Panc1 (cell line): ENCODE measurements at regions not wholly inside any gene's neighbourhood (a gene's known extent, or its start where the extent isn't known, plus 50 kb on each side); places are given as distances from the start of the nearest gene placed in this dataset.

Source experiments
- ATAC-seq: fragments of 200-7000 bp; cut with Tn5 transposase; 2 replicates; pipeline ENCODE4 v1.9.1; 2020; ENCODE audit warnings: mild to moderate bottlenecking, moderate library complexity
- BruUV-seq: library from RNA; stranded (reverse); fragments of 400-500 nt; replicated peaks from 2 replicates; lab custom pipeline; 2021; lab: Mats Ljungman, UMichigan
- CTCF ChIA-PET: fragments of 300-600 bp; sonication (Branson Sonifier 250); formaldehyde crosslinking; loops from one replicate; lab custom pipeline; 2022; ENCODE audit warnings: antibody characterized with exemption; lab: Charles Lee
- POLR2A ChIA-PET: fragments of 300-600 bp; sonication (Branson Sonifier 250); formaldehyde crosslinking; loops from one replicate; lab custom pipeline; 2022; ENCODE audit warnings: antibody characterized with exemption; lab: Charles Lee
- DNase-seq: peaks from one replicate; pipeline ENCODE4 v3.0.0-alpha.2; 2010; ENCODE audit warnings: low read depth, low spot score
- H3K27ac ChIP-seq: 2 replicates; pipeline ENCODE4 v1.5.1; 2011; ENCODE audit warnings: mild to moderate bottlenecking, low read length, inconsistent platforms
- H3K27me3 ChIP-seq: fragments of 200-500 bp; sonication (Bioruptor generic); 2 replicates; pipeline ENCODE4 v1.6.0; 2014; ENCODE audit warnings: low read length, inconsistent platforms; ENCODE audit not compliant: control insufficient read depth, insufficient read depth
- H3K36me3 ChIP-seq: fragments of 200-500 bp; sonication (Bioruptor generic); 2 replicates; pipeline ENCODE4 v1.5.1; 2014; ENCODE audit warnings: inconsistent platforms, mild to moderate bottlenecking, low read length, moderate library complexity; ENCODE audit not compliant: control insufficient read depth, insufficient read depth
- H3K4me1 ChIP-seq: 2 replicates; pipeline ENCODE4 v1.5.1; 2011; ENCODE audit warnings: inconsistent platforms, mild to moderate bottlenecking, low read length, moderate library complexity; ENCODE audit not compliant: control insufficient read depth, insufficient read depth
- H3K4me3 ChIP-seq, 2 experiments: 2 replicates each; pipeline ENCODE4 v1.5.1; 2011 to 2012; ENCODE audit warnings: low read depth in 2 of 2, low read length in 2 of 2, mild to moderate bottlenecking in 2 of 2, inconsistent platforms in 1 of 2, moderate library complexity in 1 of 2
- H3K9me3 ChIP-seq: fragments of 200-500 bp; sonication (Bioruptor generic); 2 replicates; pipeline ENCODE4 v1.5.1; 2014; ENCODE audit warnings: low read depth, mild to moderate bottlenecking, inconsistent platforms, low read length, moderate library complexity; ENCODE audit not compliant: control insufficient read depth, insufficient read depth
- CTCF ChIP-seq: fragments of 450-650 bp; IDR thresholded peaks from 2 replicates; pipeline ENCODE4 v1.5.1; 2017; ENCODE audit warnings: mild to moderate bottlenecking
- POLR2AphosphoS5 ChIP-seq: IDR thresholded peaks from 2 replicates; pipeline ENCODE4 v1.6.1; 2012; ENCODE audit warnings: mild to moderate bottlenecking, low read depth, low read length, moderate library complexity
- SIN3A ChIP-seq: IDR thresholded peaks from 2 replicates; pipeline ENCODE4 v1.6.1; 2012; ENCODE audit warnings: low read depth, mild to moderate bottlenecking, low read length, moderate library complexity, borderline replicate concordance; ENCODE audit not compliant: insufficient read depth
- TCF7L2 ChIP-seq: IDR thresholded peaks from 2 replicates; pipeline ENCODE4 v1.6.1; 2011; ENCODE audit warnings: mild to moderate bottlenecking, low read depth, low read length, inconsistent platforms
- in situ Hi-C: cut with HindIII; loops from 2 replicates; pipeline ENCODE4 v1.10.0; 2016; ENCODE audit warnings: low sequenced_read_pairs, low pct_unique_long_range_greater_than_20kb
- intact Hi-C: fragments of 100-400 bp; cut with micrococcal nuclease; formaldehyde crosslinking; loops from one replicate; pipeline ENCODE4 v1.10.0; 2022; ENCODE audit not compliant: unreplicated experiment
- TF ChIP-seq, protein P1 (sequence below), 2 experiments: IDR thresholded peaks; 2 replicates each; pipeline ENCODE4 v1.6.1; 2011 to 2012; ENCODE audit warnings: low read depth in 2 of 2, control low read depth in 1 of 2, low read length in 1 of 2, mild to moderate bottlenecking in 1 of 2, moderate library complexity in 1 of 2; ENCODE audit not compliant: insufficient read depth in 1 of 2

- Histone ChIP-seq H3K27me3 (peaks cover 18% of the 10 kb centered on the region; the same call in 1 of the 2 replicates), H3K27ac (no peak overlapping the region), H3K9me3 (no peaks in the 10 kb centered on the region), H3K4me1 (no peaks in the 10 kb centered on the region), H3K36me3 (no peaks in the 10 kb centered on the region), H3K4me3 (no peak overlapping the region)
- ATAC-seq (no peak), DNase-seq (no peak)
- ChIA-PET CTCF (no interaction called here), POLR2A (no interaction called here)
- no TSS peak for BruUV-seq
- in situ Hi-C loops (no loop called here), intact Hi-C loops (no loop called here)
- TF ChIP-seq POLR2AphosphoS5 (no peak), SIN3A (no peak), CTCF (no peak), TCF7L2 (no peak)
- TF ChIP-seq, protein P1, sequence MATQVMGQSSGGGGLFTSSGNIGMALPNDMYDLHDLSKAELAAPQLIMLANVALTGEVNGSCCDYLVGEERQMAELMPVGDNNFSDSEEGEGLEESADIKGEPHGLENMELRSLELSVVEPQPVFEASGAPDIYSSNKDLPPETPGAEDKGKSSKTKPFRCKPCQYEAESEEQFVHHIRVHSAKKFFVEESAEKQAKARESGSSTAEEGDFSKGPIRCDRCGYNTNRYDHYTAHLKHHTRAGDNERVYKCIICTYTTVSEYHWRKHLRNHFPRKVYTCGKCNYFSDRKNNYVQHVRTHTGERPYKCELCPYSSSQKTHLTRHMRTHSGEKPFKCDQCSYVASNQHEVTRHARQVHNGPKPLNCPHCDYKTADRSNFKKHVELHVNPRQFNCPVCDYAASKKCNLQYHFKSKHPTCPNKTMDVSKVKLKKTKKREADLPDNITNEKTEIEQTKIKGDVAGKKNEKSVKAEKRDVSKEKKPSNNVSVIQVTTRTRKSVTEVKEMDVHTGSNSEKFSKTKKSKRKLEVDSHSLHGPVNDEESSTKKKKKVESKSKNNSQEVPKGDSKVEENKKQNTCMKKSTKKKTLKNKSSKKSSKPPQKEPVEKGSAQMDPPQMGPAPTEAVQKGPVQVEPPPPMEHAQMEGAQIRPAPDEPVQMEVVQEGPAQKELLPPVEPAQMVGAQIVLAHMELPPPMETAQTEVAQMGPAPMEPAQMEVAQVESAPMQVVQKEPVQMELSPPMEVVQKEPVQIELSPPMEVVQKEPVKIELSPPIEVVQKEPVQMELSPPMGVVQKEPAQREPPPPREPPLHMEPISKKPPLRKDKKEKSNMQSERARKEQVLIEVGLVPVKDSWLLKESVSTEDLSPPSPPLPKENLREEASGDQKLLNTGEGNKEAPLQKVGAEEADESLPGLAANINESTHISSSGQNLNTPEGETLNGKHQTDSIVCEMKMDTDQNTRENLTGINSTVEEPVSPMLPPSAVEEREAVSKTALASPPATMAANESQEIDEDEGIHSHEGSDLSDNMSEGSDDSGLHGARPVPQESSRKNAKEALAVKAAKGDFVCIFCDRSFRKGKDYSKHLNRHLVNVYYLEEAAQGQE (IDR thresholded peaks at IDR 0.05; ENCODE audit: insufficient read depth in 1 of 2, low read depth in 2 of 2, low read length in 1 of 2), result no peak
Measured at GRCh38 chr7:25308906-25309705, 80.8 kb upstream of the NPVF start.

GRCh38 chr7:25310896-25311295, 82.6 kb upstream of the NPVF start:
- Histone ChIP-seq H3K36me3 (no peaks in the 10 kb centered on the region), H3K27me3 (peaks cover 8% of the 10 kb centered on the region; the same call in 1 of the 2 replicates), H3K4me3 (no peak overlapping the region), H3K27ac (no peak overlapping the region), H3K9me3 (no peaks in the 10 kb centered on the region), H3K4me1 (no peaks in the 10 kb centered on the region)
- POLR2A ChIA-PET, result no interaction called here
- intact Hi-C loops (no loop called here), in situ Hi-C loops (no loop called here)
- CTCF ChIA-PET, result no interaction called here
- TF ChIP-seq CTCF (no peak), POLR2AphosphoS5 (no peak), SIN3A (no peak), TCF7L2 (no peak)
- TF ChIP-seq, protein P1 (IDR thresholded peaks at IDR 0.05; ENCODE audit: insufficient read depth in 1 of 2, low read depth in 2 of 2, low read length in 1 of 2), result no peak
- DNase-seq, result no peak
- no TSS peak for BruUV-seq
- no peak for ATAC-seq
